ENCODE measurements at regions not wholly inside any gene's neighbourhood (a gene's known extent, or its start where the extent isn't known, plus 50 kb on each side); places are given as distances from the start of the nearest gene placed in this dataset.

GRCh38 chr5:135669416-135669815 is 90.6 kb upstream of the CXCL14 start:
- Histone ChIP-seq H3K4me3 (ENCODE audit: low read depth in 2 of 2, low read length in 1 of 2) (no peak overlapping the region), H3F3A (replicated peaks; ENCODE audit: insufficient read depth) (no peaks in the 10 kb centered on the region), H3K9me3 (no peaks in the 10 kb centered on the region), H4K20me1 (ENCODE audit: insufficient read depth) (no peaks in the 10 kb centered on the region), H3K27ac (ENCODE audit: low read depth in 2 of 2, low read length in 1 of 2) (no peak overlapping the region), H3K4me2 (no peak overlapping the region), H3K4me1 (ENCODE audit: control insufficient read depth in 1 of 2, insufficient read depth in 2 of 2, low read depth in 1 of 2, low read length in 1 of 2) (no peaks in the 10 kb centered on the region), H3K9ac (no peak overlapping the region), H3K9me2 (no peaks in the 10 kb centered on the region), H2AFZ (ENCODE audit: low read depth) (no peak overlapping the region), H3K36me3 (replicated peaks in 1 of 2; ENCODE audit: control insufficient read depth in 1 of 2, insufficient read depth in 2 of 2, low read length in 1 of 2) (no peaks in the 10 kb centered on the region), H3K27me3 (ENCODE audit: insufficient read depth) (no peaks in the 10 kb centered on the region), H3K79me2 (ENCODE audit: insufficient read depth) (no peaks in the 10 kb centered on the region)
- CTCF ChIA-PET, result no interaction called here
- POLR2A ChIA-PET, result no interaction called here
- 0% methylated on average over 2 of the region's 2 CpGs for WGBS (ENCODE audit: low lambda C conversion rate)
- TF ChIP-seq EZH2phosphoT487 (IDR thresholded peaks at IDR 0.05; ENCODE audit: borderline replicate concordance, low read depth) (no peak), CHD2 (IDR thresholded peaks at IDR 0.05; ENCODE audit: low read length, partially characterized antibody) (no peak), RCOR1 (IDR thresholded peaks at IDR 0.05; ENCODE audit: low read length) (no peak), RAD21 (IDR thresholded peaks at IDR 0.05; ENCODE audit: low read length) (no peak), GATA2 (CRISPR knock-in tag; IDR thresholded peaks at IDR 0.05) (no peak), FOSL2 (IDR thresholded peaks at IDR 0.05; ENCODE audit: borderline replicate concordance, low read depth) (no peak), MXI1 (IDR thresholded peaks at IDR 0.05; ENCODE audit: low read depth, low read length) (no peak), CTCF (IDR thresholded peaks at IDR 0.05) (no peak), MAX (IDR thresholded peaks at IDR 0.05; ENCODE audit: low read depth) (no peak), TEAD4 (IDR thresholded peaks at IDR 0.05; ENCODE audit: borderline replicate concordance, insufficient read depth) (no peak), JUND (IDR thresholded peaks at IDR 0.05) (no peak), FOXM1 (IDR thresholded peaks at IDR 0.05; ENCODE audit: low read depth) (no peak), SMC3 (IDR thresholded peaks at IDR 0.05; ENCODE audit: low read depth, low read length) (no peak), GABPA (IDR thresholded peaks at IDR 0.05; ENCODE audit: low read depth) (no peak), USF2 (IDR thresholded peaks at IDR 0.05; ENCODE audit: borderline replicate concordance, low read depth, low read length) (no peak), NRF1 (IDR thresholded peaks at IDR 0.05; ENCODE audit: low read depth, low read length) (no peak), TAF1 (IDR thresholded peaks at IDR 0.05; ENCODE audit: borderline replicate concordance, low read depth, low read length) (no peak), NFIC (IDR thresholded peaks at IDR 0.05; ENCODE audit: borderline replicate concordance) (no peak), IRF3 (IDR thresholded peaks at IDR 0.05; ENCODE audit: low read depth, low read length) (no peak), EP300 (IDR thresholded peaks at IDR 0.05; ENCODE audit: borderline replicate concordance in 1 of 2, low read depth in 1 of 2, low read length in 1 of 2) (no peak)
- no peak for DNase-seq
